Fibroblast of peridontal ligament (primary cell): ENCODE measurements at regions not wholly inside any gene's neighbourhood (a gene's known extent, or its start where the extent isn't known, plus 50 kb on each side); places are given as distances from the start of the nearest gene placed in this dataset.
A peak's percentile ranks its signal among the peaks of the same experiment; 100 is the strongest.

Experiments used
- DNase-seq: peaks from one replicate; pipeline ENCODE4 v3.0.0-alpha.2; 2010; ENCODE audit errors: extremely low read depth

- DNase-seq: peak; percentile 96
Measured at GRCh38 chr6:113690281-113691259, 166.6 kb upstream of the MARCKS start.

- no peak for DNase-seq
Measured at GRCh38 chr6:113691260-113691656, 165.9 kb upstream of the MARCKS start.

GRCh38 chr6:113693851-113694250, 163.3 kb upstream of the MARCKS start:
- no peak for DNase-seq

- DNase-seq: peak; percentile 74
Measured at GRCh38 chr6:113694278-113695077, 162.7 kb upstream of the MARCKS start.

- peak; percentile 89 for DNase-seq
Measured at GRCh38 chr6:113695516-113695915, 161.6 kb upstream of the MARCKS start.

GRCh38 chr6:113696960-113697359, 160.2 kb upstream of the MARCKS start:
- DNase-seq: no peak

- peak; percentile 96 for DNase-seq
Measured at GRCh38 chr6:113697632-113698410, 159.3 kb upstream of the MARCKS start.

- DNase-seq: no peak
Measured at GRCh38 chr6:113699239-113699638, 157.9 kb upstream of the MARCKS start.

- DNase-seq: no peak
Measured at GRCh38 chr6:113701552-113702254, 155.4 kb upstream of the MARCKS start.

GRCh38 chr6:113707194-113707593, 150.0 kb upstream of the MARCKS start:
- no peak for DNase-seq

GRCh38 chr6:113709936-113710509, 147.1 kb upstream of the MARCKS start:
- DNase-seq: no peak

- no peak for DNase-seq
Measured at GRCh38 chr6:113713665-113714064, 143.5 kb upstream of the MARCKS start.

- no peak for DNase-seq
Measured at GRCh38 chr6:113718588-113718987, 138.6 kb upstream of the MARCKS start.

- DNase-seq: no peak
Measured at GRCh38 chr6:113719064-113719463, 138.1 kb upstream of the MARCKS start.

GRCh38 chr6:113719545-113719944, 137.6 kb upstream of the MARCKS start:
- DNase-seq: peak; percentile 62

GRCh38 chr6:113723182-113723581, 134.0 kb upstream of the MARCKS start:
- DNase-seq: peak; percentile 58

GRCh38 chr6:113724927-113725326, 132.2 kb upstream of the MARCKS start:
- peak; percentile 9 for DNase-seq

GRCh38 chr6:113731541-113731940, 125.6 kb upstream of the MARCKS start:
- DNase-seq: no peak

- DNase-seq: peak; percentile 49
Measured at GRCh38 chr6:113732384-113732966, 124.7 kb upstream of the MARCKS start.

GRCh38 chr6:113733381-113733780, 123.8 kb upstream of the MARCKS start:
- DNase-seq: peak; percentile 63
